Left hindlimb (tissue), 1 donor: ENCODE measurements at regions not wholly inside any gene's neighbourhood (a gene's known extent, or its start where the extent isn't known, plus 50 kb on each side); places are given as distances from the start of the nearest gene placed in this dataset.

ENCODE experiments used
- DNase-seq: peaks from one replicate; pipeline ENCODE4 v3.0.0-alpha.2; 2018

DNA sequence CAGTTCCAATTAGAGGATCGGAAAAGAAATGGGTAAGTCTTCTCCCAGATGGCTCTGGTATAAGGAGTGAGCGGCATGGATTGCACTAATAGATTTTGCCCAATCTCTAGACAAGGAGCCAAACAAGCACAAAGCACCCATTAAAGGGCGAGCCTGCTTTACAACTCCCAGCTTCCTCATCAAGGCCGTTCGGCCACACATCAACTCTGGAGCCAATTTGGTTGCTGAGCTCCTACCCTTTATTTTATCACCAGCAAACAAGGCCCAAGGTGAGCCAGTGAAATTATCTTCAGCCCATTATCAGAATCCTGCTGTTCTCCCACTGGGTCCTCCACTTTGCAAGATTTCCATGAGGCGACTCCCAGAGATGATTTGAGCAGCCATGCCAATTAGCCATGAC lies 292.2 kb upstream of the NPVF start:
- no peak for DNase-seq

DNA sequence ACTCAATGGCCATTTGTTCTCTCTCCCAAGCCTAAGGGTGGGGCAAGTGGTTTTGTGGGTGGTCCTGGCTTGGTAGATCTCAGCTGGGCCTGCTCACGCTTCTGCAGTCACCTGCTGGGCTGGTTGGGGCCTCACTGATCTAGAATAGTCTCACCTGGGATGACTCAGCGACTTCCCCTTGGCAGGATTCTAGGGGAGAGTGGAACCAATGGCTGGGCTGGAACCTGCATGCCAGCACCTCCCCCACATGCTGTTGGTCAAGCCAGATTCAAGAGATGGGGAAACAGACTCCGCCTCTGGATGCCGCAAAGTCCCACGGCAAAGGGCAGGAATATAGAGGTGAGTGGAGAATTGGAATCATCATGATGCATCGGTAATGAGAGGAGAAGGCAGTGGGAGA lies 292.9 kb upstream of the NPVF start:
- no peak for DNase-seq

DNA sequence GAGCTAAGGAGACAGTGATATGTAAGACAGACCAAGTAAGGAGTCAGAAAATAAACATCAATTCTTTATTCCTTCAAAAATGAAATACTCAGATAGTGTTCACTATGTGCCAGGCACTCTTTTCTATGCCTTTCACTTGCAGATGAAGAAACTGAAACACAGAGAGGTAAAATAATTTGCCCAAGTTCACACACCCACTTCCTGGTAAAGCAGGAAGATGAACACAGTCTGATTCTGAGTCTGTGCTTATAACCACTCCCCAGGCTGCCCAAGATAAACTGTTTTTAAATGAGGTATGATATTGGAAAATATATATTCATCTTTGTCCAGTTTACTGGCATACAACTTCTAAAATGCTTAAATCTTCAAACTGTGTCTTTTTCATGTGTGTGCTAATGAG lies 294.4 kb upstream of the NPVF start:
- no peak for DNase-seq

DNA sequence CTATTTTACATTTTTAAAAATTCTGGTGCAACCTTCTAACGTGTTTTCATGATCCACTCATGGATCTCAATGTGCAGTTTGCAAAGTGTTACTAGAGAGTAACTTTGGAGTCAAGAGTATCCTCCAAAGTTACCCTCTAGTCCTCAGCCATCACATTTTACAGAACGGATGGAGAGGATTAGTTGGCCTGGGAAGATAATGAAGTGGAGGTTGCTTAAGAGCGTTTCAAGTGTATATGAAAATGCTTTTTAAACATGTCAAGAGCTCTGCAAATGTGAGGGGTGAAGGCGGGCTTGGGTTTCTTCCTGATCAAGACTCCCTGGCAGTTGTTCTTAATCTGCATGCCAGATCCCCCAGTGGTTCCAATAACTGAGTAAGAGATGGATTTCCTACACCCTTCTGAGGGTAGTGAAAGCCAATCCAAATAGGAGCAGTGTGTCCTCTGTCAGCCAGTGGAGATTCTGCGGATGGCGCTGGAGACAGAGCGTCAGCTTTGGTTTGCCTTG lies 299.4 kb upstream of the NPVF start:
- no peak for DNase-seq

DNA sequence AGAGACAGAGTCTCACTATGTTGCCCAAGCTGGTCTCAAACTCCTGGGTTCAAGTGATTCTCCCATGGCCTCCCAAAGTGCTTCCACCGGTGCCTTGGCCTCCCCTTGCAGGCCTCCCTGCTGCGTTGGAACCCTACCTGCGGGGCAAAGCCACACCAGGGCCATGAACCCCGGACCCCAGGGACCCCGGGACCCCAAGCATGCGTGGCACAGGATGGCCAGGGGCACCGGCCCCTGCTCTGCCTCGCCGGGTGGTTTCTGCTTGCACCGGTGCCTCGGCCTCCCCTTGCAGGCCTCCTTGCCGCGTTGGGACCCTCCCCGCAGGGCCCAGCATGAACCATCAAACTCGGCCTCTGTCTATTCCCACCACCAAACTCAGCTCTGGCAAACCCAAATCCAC lies 301.0 kb upstream of the NPVF start:
- DNase-seq, result no peak

DNA sequence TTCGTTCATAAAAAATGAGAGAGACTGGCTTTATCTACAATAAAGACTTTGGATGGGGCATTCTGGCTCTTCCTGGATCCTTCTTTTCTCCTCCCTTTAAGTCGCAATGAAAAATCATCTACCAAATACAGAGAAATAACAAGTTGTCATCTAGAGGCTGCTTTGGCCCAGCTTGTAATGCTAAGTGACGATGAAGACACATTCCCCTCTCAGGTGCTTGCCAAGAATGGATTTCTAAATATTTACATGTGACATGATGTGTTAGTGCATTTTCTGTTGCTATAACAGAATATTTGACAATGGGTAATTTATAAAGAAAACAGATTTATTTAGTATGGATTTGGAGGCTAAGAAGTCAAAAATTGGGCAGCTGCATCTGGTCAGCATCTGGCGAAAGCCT lies 308.6 kb upstream of the NPVF start:
- no peak for DNase-seq

DNA sequence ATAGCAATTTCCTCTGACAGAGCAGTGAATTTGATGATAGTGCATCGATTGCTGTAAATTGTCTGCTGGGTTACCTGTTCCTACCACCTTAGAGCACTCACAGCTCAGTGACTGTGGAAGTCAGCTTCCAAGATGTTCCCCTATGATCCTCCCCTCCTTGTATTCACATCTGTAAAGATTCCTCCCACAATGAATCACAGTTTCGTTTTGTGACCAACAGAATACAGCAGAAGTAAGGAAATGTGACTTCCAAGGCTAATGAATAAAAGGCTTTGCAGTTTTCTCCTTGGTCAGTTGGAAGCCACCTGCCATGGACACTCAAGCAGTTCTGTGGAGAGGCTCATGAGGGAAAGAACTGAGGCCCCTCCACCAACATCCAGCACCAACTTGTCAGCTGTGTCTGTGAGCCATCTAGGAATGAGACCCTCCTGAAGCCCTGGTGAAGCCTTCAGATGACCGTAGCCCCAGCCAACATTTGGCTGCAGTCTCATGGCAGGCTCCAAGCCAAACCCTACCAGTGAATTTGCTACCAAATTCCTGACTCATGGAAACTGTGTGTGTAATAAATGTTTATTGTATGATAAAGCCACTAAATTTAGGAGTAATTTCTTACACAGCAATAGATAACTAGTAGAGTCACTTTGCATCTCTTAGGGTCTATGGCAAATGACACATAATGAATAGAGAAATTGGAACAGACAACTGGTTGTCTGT lies 309.5 kb upstream of the NPVF start:
- DNase-seq, result no peak

DNA sequence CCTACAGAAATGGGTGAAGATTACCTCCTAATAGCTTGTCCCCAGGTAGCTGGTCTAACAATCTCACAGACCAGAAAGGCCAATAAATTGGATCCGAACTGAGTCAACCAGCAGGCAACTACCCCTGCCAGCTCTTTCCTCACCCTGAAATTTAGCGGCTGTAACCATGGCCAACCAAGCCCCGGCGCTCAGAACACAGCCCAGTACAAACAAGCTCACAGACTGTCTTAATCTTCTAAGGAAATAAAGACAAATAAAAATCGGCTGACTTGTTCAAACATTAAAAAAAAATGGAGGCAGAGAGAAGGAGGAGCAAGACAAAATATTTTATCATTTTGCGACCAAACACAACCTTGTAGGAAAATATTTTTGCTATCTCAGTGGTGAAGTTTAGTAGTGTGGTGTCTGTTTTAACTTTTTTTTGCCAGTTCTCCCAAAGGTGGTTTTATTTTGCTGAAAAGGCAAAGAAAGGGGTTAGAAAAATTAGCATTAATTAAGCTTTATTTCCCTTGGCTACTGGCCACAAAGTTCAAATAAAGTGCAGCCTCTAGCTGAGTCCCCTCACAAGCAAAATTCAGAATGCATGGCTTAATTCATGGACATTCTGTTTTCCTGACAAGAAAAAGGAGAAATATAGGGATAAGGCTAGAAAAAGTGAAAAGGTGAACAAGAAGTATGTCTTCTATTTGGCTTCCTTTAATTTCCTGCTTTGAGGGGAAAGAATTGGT lies 313.0 kb upstream of the NPVF start:
- DNase-seq, result no peak

DNA sequence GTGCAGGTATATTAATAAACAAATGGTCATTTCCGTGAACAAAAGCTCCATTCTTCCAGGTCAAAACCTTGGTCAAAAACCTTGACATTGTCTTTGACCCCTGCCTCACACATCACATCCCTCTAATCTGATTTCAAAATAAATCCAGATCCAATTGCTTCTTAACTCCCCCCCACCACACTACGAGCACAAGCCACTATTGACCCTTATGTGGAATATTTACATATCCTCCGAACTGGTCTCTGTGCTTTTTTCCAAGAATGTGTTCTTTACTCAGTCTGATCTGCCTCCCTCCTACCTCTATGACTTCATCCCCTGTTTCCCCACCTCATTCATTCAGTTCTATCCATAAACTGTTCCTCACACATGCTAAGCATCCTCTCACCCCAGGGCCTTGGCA lies 313.6 kb upstream of the NPVF start:
- no peak for DNase-seq

DNA sequence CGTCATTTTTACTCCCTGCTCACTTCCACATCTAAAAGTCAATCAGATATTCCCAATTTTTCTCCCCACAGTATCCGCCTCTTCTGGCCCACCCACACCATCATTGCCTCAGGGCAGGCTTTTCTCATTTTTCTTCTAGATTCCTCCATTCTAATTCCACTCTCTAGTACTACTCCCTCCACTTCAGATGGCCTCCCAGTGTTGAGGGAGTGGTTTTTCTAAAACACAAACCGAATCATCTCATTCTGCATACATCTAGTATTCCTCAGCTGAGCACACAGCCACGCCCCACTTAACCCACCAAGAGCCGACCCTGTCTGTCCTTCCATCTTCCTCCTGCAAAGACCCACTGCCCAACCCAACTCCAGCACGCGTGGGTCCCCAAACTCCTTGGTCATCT lies 314.9 kb upstream of the NPVF start:
- no peak for DNase-seq

DNA sequence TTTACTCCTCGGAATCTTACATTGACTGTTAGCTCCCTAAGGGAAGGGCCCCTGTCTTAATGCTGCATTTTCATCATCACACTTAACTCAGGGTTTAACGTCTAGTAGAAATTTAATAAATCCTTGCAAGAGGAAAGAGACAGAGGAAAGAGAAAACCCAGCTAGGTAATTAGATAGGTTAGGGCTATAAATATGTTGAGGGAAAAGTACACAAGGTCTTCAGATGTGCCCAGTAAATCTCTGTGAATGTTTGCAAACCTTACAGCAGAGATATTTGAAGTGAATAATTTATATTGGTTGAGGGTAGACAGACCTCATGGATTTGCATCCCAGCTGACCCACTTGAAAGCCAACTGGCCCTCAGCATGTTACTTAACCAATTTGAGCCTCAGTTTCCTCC lies 315.5 kb upstream of the NPVF start:
- DNase-seq, result no peak

DNA sequence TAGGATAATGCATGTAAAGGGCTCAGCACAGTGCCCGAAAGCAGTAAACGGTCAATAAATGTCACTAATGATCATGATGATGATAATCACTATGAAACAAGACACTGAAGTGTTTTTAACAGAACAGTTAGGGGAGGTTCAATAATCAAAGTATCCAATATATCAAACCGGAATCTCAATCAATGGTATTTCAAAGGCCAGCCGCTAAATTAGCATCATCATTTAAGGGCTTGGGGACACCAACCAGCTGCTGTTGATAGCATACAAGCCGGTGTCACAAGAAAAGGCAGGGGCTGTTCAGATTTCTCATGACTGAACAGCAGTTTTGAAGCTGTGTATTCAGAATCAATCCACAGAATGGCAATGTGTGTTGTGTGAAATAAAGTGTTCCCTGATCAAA lies 316.0 kb upstream of the NPVF start:
- no peak for DNase-seq

DNA sequence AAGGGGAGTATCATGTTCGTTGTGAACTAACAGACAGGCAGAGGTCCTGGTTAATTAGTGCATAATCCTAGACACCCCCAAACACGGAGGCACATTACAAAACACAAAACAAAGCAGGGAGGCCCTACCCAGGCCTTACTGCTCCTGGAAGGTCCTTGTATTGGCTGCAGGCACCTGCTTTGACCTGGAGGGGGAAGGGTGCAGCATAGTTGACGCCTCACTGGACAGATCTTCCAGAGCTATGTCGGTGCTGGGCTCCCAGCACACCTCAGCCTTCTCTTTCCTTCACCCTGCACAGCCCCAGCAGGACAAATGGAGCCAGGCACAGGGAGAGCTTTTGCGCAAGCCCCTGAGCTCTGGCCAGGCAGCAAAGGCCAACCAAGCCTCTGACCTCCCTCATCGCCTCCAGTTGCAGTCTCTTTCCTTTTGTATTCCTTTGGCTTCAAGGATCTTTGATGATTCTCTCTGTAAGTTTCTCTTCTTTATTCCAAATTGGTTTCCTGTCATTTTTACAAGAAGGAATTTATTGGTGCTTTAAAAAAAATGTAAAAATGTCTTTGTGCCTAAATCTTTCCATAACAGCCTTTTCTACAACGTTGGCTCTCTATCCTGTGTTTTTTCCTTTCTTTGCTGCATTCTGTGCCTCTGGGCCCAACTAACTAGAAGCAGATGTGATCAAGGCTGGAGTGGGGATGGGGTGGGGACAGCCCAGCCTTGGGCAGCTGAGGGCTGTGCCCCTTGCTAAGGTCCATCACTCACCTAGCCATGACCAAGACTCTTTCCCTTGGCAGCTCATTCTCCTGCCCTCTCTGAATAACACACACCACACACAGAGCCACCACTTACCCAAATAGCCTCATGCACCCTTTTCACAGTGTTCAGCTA lies 317.1 kb upstream of the NPVF start:
- DNase-seq, result no peak

DNA sequence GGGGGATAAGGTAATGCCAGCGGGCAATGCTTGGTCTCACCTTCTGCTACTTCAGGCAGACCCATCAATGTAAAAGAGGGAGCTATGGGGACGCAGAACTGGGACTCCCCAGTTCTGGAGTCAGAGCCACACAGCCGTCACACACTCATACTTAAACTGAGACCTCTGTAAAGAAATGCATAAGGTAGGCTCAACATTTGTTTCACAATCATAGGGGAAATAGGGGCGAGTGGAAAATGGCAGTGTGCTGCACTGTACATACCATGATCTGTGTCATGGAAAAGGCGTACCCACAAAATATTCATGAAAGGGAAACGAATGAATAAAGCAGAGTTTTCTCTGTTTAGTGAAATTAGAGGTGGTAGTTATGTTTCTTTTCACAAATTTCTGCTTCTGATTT lies 318.0 kb upstream of the NPVF start:
- no peak for DNase-seq

DNA sequence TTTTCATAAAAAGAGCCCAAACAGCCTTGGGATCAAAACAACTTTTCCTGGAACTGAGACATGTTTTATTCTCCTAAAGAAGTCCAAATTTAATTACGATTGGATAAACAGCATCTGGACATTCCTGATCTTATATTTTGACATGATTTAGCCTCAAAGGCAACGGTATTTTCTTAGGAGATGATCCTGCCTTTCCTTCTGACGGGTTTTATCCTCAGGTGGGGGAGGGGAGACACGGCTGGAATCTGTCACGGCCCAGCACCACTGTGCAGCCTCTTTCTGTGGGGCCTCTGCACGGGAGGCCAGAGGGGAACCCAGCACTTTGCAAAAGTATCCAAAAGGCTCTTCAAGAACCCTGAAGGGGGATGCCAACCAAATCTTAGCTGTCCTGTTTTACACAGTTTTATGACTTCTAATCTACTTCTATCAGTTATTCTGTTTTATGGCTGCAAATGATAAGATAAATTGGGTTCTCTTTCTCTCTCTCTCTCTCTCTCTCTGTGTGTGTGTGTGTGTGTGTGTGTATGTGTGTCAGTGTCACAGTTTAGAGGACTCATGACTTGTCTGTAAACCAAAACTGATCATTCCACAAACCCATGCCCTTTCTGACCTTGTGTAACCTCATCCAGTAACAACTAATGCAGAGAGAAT lies 321.1 kb upstream of the NPVF start:
- no peak for DNase-seq

DNA sequence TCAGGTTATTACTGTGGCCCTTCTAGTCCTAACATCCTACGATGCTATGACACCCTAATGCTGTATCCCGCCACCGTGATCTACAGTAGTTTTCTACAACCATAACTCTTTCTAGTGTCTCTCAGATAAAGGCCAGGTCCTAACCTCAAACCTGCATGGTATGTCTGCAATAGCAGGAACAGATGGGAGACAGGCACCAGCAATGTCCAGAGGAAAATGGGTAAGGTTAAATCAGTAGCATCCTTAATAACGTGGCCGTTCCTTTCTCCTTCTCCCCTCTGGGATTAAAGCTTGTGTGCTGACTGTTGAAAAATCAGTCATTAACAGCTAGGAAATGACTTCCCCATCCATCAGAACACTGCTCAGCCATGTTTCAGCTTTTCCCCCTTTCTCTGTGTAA lies 321.9 kb upstream of the NPVF start:
- DNase-seq, result no peak

DNA sequence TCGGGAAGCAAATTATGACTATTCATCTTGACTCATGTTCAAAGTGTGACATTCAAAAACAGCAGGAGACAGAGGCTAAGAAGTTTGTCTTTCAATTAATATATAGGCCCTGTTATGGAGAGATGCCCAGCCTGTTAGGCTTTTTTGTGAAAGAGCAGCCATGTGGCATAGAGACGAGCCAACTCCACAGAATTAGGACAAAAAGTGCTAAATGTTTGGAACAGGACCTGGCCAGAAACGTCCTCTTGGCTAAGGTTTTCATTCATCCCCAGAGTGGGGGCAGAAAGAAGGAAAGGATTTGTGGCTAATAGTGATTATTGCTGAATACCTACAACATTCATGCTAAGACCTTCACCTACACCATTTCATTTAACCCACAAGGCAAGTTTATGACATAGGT lies 324.7 kb upstream of the NPVF start:
- DNase-seq, result no peak

DNA sequence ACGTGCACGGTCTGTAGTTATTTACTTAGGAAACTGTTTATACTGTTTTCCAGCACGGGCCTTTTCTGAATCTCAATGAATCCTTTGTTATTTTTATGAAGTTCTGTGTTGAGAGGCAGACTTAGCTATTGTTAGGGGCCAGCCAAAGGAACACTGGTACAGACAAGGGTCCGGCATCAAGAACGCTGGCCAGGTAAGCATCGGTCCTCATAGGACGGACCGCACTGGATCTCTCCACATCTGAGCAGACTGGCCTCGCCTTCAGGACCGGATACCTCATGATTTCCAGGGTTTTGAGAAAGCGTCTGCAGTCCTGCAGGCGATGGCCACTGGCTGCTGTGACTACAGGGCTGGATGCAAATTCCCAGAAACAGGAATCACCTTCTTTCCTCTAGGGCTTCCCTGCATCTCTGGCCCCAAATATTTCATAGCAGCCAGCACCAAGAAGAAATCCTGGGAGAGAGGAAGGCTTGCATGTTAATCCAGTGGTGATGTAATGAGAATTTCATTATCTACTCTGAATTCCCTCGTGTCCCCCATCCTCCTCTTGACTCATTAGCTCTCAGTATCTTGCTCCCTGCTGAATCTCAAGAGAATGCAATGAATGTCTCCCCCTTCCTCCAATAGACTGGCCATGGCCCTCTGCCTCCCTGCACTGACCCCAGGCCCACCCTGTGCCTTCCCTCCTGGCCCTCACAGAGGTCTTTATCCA lies 325.4 kb upstream of the NPVF start:
- no peak for DNase-seq

DNA sequence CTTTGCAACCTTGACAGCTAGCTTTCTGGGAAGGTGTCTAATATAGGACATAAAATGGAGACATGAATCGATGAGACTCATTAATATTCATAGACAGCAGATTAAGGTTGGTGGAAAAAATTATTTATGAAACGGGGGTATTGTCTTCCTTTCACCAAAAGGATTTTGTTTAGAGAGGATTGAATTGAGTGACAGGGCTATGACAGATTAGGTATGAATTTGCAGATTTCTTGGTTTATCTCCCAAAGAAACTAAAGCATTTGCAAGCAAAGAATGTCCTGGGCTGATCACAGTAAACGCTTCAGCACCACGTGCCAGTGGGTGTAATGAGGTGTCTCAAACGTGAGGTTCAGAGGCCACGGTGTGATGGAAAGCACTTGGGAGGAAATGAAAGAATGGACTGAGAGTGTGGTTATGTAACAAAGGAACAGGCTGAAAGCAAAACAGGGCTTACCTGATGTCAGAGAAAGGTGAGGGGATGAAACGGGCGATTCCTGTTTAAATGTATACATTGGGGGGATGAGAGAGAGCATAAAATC lies 329.2 kb upstream of the NPVF start:
- DNase-seq, result no peak

DNA sequence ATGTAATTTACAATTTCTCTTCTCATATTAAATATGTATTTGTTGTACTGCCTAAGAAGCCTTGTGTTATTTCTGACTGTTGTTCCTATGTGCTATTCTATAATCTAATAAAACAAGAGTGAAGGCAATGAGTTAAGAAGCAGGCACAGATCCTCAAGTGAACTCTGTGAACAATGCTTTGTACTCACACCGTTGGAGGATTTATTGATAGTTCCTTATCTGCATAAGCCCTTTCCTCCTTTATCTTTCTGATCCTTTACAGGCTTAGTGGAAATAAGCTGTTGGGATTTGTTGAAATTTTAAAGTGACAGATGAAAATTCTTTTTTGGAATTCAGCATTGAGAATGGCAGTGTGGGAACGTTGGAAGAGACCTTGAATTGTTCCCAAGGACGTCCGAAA lies 329.6 kb upstream of the NPVF start:
- DNase-seq, result no peak

DNA sequence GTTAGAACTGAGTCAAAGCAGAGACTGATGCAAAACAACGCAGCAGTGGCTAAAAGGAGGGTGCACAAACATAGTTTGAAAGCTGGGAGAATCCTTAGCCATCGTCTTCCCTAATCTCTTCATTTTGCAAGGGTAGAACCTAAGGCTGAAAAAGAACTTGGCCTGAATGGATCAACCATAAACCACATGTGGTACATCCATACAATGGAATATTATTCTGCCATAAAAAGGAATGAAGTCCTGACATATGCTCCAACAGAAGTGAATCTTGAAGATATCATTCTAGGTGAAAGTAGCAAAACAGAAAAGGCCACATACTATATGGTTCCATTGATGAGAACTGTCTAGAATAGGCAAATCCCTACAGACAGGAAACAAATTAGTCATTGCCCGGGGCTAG lies 330.3 kb upstream of the NPVF start:
- no peak for DNase-seq
